B cell (primary cell): ENCODE measurements at regions not wholly inside any gene's neighbourhood (a gene's known extent, or its start where the extent isn't known, plus 50 kb on each side); places are given as distances from the start of the nearest gene placed in this dataset.
A peak's percentile ranks its signal among the peaks of the same experiment; 100 is the strongest.
"Not testable (repeated sequence)": the region's sequence is repeated elsewhere in the genome, so short reads cannot be mapped to it uniquely, and the experiment has no call there.

Experiments used
- ATAC-seq: fragments of 200-7000 bp; cut with Tn5 transposase; one replicate; pipeline ENCODE4 v1.10.0; 2021; ENCODE audit warnings: low read depth, mild to moderate bottlenecking, moderate number of reproducible peaks, moderate library complexity
- CTCF ChIA-PET: fragments of 350-600 bp; sonication (Branson Sonifier 250); formaldehyde crosslinking; loops from one replicate; lab custom pipeline; 2021; ENCODE audit warnings: antibody characterized with exemption, inconsistent platforms; lab: Charles Lee
- POLR2A ChIA-PET: fragments of 350-600 bp; sonication (Branson Sonifier 250); formaldehyde crosslinking; loops from one replicate; lab custom pipeline; 2021; ENCODE audit warnings: antibody characterized with exemption; lab: Charles Lee
- DNase-seq: peaks from one replicate; pipeline ENCODE4 v3.0.0; 2013
- H2AFZ ChIP-seq: 2 replicates; pipeline ENCODE4 v1.6.1; 2012; ENCODE audit warnings: mild to moderate bottlenecking, low read depth, low read length; ENCODE audit not compliant: insufficient read depth, poor library complexity, severe bottlenecking
- H3K27ac ChIP-seq, 2 donors: 1 replicate in 1 of 2; 2 replicates in 1 of 2; pipeline ENCODE4 v1.5.1; 2012 to 2013; ENCODE audit warnings: low read length in 2 of 2, mild to moderate bottlenecking in 2 of 2, moderate library complexity in 1 of 2
- H3K27me3 ChIP-seq, 4 experiments: fragments of 200-600 bp in 1 of 4; sonication (generic) in 1 of 4; replicated peaks in 1 of 4; 1 replicate in 2 of 4; 2 replicates in 2 of 4; pipeline versions ENCODE4 v1.6.1 to v1.7.0; 2013 to 2016; ENCODE audit warnings: low read length in 3 of 4, mild to moderate bottlenecking in 2 of 4, mixed read lengths in 1 of 4, moderate library complexity in 1 of 4; ENCODE audit not compliant: insufficient read depth in 4 of 4, control insufficient read depth in 3 of 4; ENCODE audit errors: control extremely low read depth in 1 of 4
- H3K36me3 ChIP-seq, 2 experiments: replicated peaks in 1 of 2; 1 replicate in 1 of 2; 2 replicates in 1 of 2; pipeline versions ENCODE4 v1.6.1 to v1.7.1; 2013; ENCODE audit warnings: low read length in 1 of 2; ENCODE audit not compliant: insufficient read depth in 2 of 2, control insufficient read depth in 1 of 2; ENCODE audit errors: control extremely low read depth in 1 of 2, extremely low read depth in 1 of 2
- H3K4me1 ChIP-seq, 2 donors: fragments of 200-600 bp in 1 of 2; sonication (generic) in 1 of 2; 1 replicate in 1 of 2; 2 replicates in 1 of 2; pipeline versions ENCODE4 v1.5.1 to v1.6.1; 2013 to 2017; ENCODE audit warnings: low read length in 2 of 2; ENCODE audit not compliant: control insufficient read depth in 2 of 2, insufficient read depth in 2 of 2
- H3K4me2 ChIP-seq: replicated peaks from 2 replicates; pipeline ENCODE3; 2012; ENCODE audit warnings: mild to moderate bottlenecking, low read depth, low read length; ENCODE audit not compliant: poor library complexity, severe bottlenecking
- H3K4me3 ChIP-seq, 5 experiments: fragments of 200-600 bp in 1 of 5; sonication (generic) in 1 of 5; 1 replicate in 3 of 5; 2 replicates in 2 of 5; pipeline versions ENCODE4 v1.5.1 to v1.7.0; 2011 to 2016; ENCODE audit warnings: low read length in 4 of 5, mild to moderate bottlenecking in 4 of 5, low read depth in 2 of 5, control low read depth in 1 of 5, moderate library complexity in 1 of 5; ENCODE audit not compliant: insufficient read depth in 1 of 5; ENCODE audit errors: control extremely low read depth in 1 of 5, extremely low read depth in 1 of 5
- H3K79me2 ChIP-seq: fragments of 200-600 bp; sonication (generic); one replicate; pipeline ENCODE4 v1.6.0; 2016; ENCODE audit warnings: low read length; ENCODE audit not compliant: control insufficient read depth, insufficient read depth
- H3K9ac ChIP-seq: fragments of 200-600 bp; sonication (generic); 2 replicates; pipeline ENCODE4 v1.6.1; 2017; ENCODE audit warnings: mild to moderate bottlenecking, low read length, moderate library complexity
- H3K9me3 ChIP-seq, 3 donors: one replicate each; pipeline versions ENCODE4 v1.6.1 to v1.7.1; 2013; ENCODE audit warnings: low read length in 2 of 3; ENCODE audit not compliant: control insufficient read depth in 2 of 3, insufficient read depth in 1 of 3; ENCODE audit errors: control extremely low read depth in 1 of 3
- H4K20me1 ChIP-seq: 2 replicates; pipeline ENCODE4 v1.6.0; 2012; ENCODE audit warnings: mild to moderate bottlenecking, low read length; ENCODE audit not compliant: insufficient read depth, control insufficient read depth, poor library complexity, severe bottlenecking
- H3K27ac Mint-ChIP-seq: one replicate; pipeline ENCODE4 v1.8.0; 2021; ENCODE audit warnings: mixed read lengths
- H3K27me3 Mint-ChIP-seq: one replicate; pipeline ENCODE4 v1.8.0; 2021; ENCODE audit warnings: mixed read lengths
- H3K4me1 Mint-ChIP-seq: one replicate; pipeline ENCODE4 v1.8.0; 2021; ENCODE audit warnings: mixed read lengths
- H3K4me3 Mint-ChIP-seq: one replicate; pipeline ENCODE4 v1.8.0; 2021; ENCODE audit warnings: mixed read lengths
- H3K9me3 Mint-ChIP-seq: one replicate; pipeline ENCODE4 v1.8.0; 2022; ENCODE audit warnings: mixed read lengths; ENCODE audit not compliant: insufficient read depth
- WGBS: methylation state at CpG from one replicate; pipeline ENCODE4 v1.1.5; 2013; ENCODE audit warnings: missing lambda C conversion rate; ENCODE audit not compliant: insufficient coverage; 5-methylcytosine and 5-hydroxymethylcytosine counted together
- intact Hi-C: fragments of 100-400 bp; cut with micrococcal nuclease; formaldehyde crosslinking; loops from one replicate; pipeline ENCODE4 v1.10.0; 2022

DNA sequence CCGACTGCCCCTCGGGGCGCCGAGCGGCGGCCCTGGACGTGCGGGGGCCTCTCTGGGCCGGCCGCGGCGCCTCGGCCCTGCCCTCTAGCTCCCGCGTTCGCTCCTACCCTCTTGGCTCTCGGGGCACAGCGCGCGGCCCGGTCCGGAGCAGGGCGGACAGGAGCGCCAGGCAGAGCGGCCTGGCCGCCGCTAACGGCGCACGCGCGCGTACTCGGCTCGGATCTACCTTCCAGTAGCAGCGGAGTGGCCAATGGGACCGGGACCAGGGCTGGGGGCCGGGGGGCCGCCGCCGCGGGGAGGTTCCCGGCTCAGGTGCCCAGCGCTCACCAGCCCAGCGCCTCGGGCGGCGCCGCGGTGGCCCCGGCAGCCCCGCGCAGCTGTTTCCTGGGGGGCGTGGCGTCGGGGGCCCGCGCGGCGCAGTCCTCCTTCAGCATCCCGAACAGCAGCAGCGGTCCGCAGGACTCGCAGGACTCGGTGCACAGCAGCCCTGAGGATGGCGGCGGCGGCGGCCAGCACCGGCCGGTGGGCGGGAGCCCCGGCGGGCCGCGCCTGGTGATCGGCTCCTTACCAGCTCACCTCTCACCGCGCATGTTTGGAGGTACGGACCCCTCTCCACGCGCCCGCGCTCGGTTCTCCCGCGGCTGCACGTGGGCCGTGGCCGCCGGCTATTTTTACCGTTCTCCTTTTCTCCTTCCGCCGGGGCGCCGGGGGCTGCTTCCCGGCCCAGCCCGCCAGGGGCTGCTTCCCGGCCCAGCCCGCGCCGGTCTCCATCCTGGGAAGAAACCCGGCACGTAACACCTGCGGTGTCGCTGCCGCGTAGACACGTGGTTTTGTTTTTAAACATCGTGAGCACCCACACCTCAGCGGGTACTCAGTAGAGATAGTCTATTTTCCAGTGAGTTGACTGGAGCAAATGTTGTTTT lies 162.9 kb downstream of the KBTBD2 start:
- CTCF ChIA-PET, H3K27ac ChIP-seq: not testable (repeated sequence)
- under 1% methylated on average over 75 of the region's 111 CpGs for WGBS

DNA sequence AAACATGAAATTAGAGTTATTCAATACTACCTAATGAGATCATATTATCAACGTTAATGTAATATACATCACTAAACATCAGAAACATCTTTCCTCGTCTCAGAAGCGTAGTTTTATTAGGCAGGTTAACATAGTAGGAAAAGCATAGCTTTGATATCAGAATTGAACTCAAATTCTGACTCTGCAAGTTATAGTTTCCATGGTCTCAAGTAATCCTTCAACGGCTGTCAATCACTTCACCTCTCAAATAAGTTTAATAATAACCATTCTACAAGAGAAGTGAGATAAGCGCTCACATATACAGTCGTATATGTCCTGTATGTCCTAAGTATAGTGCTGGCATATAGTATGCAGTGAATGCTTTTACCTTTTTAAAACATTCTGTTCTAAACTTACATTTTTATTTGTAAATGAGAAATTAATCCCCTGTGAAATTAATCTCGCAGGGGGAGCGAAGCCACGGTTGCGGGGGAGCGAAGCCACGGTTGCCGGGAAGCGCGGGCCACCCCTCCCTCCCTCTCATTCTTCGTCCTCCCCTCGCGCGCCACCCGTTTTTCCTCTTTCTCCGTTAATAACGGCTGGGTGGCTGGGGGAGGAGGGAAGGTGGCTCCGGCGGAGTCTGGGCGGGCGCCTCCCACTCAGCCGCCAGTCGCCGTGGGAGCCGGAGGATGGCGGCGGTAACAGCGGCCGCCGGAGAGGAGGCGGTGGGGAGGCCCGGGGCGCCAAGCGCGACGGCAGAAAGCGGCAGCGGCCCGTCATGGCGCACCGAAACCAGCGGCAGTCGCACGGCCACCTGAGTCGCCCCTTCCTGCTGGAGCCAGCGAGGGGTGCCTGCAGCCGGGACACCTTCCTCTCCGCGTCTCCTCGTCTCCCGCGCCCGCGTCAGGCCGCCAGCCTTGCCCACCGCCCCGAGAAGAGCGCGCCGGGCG lies 163.8 kb downstream of the KBTBD2 start:
- under 1% methylated on average over 36 of the region's 66 CpGs for WGBS
- intact Hi-C loops, result loop anchor here (2.0 to 10.0 kb wide), 3 partner anchors 165 to 335 kb away; partner anchors contain the start of genes AVL9, KBTBD2, LSM5 and NT5C3A
- H3K79me2 ChIP-seq, POLR2A ChIA-PET, H3K27ac ChIP-seq, H3K27me3 ChIP-seq, H3K9me3 ChIP-seq, H3K4me1 ChIP-seq, CTCF ChIA-PET, H3K4me1 Mint-ChIP-seq, H4K20me1 ChIP-seq, H3K9me3 Mint-ChIP-seq, H3K36me3 ChIP-seq, H3K27me3 Mint-ChIP-seq: not testable (repeated sequence)
- peak overlapping the region; percentile 75 for H3K4me2 ChIP-seq
- H3K27ac Mint-ChIP-seq, result peak overlapping the region; percentile 53
- H3K4me3 Mint-ChIP-seq, result peak overlapping the region; percentile 83
- ATAC-seq (peak; percentile 65), DNase-seq (peak; percentile 68)
- H3K9ac ChIP-seq, result peak overlapping the region; percentile 63
- H3K4me3 ChIP-seq, result peak overlapping the region; percentile 15 to 63 (median 49)
- H2AFZ ChIP-seq, result peak overlapping the region; percentile 78

More for the DNA sequence above, 162.9 kb downstream of the KBTBD2 start:
- H3K27me3 Mint-ChIP-seq, H4K20me1 ChIP-seq, H3K9me3 Mint-ChIP-seq, POLR2A ChIA-PET, H3K79me2 ChIP-seq, H3K36me3 ChIP-seq, H3K9me3 ChIP-seq, H3K4me1 Mint-ChIP-seq, H3K4me1 ChIP-seq, H3K27me3 ChIP-seq: not testable (repeated sequence)
- peak overlapping the region; percentile 75 for H3K4me2 ChIP-seq
- peak overlapping the region; percentile 78 for H2AFZ ChIP-seq
- Mint-ChIP-seq H3K27ac (peak overlapping the region; percentile 82), H3K4me3 (peak overlapping the region; percentile 83)
- ATAC-seq (peak; percentile 67), DNase-seq (peak; percentile 67)
- intact Hi-C loops, result loop anchor here (2.0 to 10.0 kb wide), 3 partner anchors 164 to 334 kb away; partner anchors contain the start of genes AVL9, KBTBD2, LSM5 and NT5C3A
- H3K9ac ChIP-seq, result peak overlapping the region; percentile 63
- peak overlapping the region in 4 of 5 experiments; percentile 38 to 63 (median 56) for H3K4me3 ChIP-seq

DNA sequence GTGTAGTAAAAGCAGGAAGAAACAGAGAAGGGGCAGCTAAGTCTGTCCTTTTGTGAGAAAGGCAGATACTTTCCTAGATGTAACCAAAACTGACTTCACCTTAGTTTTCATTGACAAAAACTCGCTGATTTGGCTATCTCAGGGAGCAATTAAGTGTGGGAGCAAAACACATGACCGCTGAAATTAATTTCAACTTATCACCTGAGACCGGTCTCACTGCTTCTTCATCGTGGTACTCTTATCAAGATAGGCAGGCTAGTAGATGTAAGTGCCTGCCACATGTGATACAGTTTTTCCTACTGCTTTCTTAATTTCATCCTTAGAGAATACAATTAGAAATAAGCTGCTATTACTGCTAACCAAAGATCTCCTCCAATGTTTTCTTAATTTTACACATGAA lies 168.7 kb downstream of the KBTBD2 start:
- H3K4me1 ChIP-seq, H3K79me2 ChIP-seq, H3K36me3 ChIP-seq, H3K27ac Mint-ChIP-seq, DNase-seq, H3K27ac ChIP-seq, H3K9me3 ChIP-seq, POLR2A ChIA-PET, H2AFZ ChIP-seq, H3K27me3 Mint-ChIP-seq, H3K4me3 Mint-ChIP-seq, H3K9ac ChIP-seq, H3K4me3 ChIP-seq, H3K9me3 Mint-ChIP-seq, H3K4me2 ChIP-seq, H3K27me3 ChIP-seq, H3K4me1 Mint-ChIP-seq, CTCF ChIA-PET, ATAC-seq, H4K20me1 ChIP-seq: not testable (repeated sequence)
- intact Hi-C loops, result loop anchor here (10.0 kb wide), 1 partner anchor 228 kb away; the partner anchor contains the start of genes AVL9 and LSM5
- no CpG with 5 or more reads among the region's 4 CpGs for WGBS
